HG03442 (cell line): ENCODE measurements at regions not wholly inside any gene's neighbourhood (a gene's known extent, or its start where the extent isn't known, plus 50 kb on each side); places are given as distances from the start of the nearest gene placed in this dataset.

Experiments used
- ATAC-seq: cut with Tn5 transposase; IDR thresholded peaks from one replicate; pipeline ENCODE4 v1.9.1; 2021; ENCODE audit warnings: mild to moderate bottlenecking, moderate library complexity; ENCODE audit not compliant: unreplicated experiment

DNA sequence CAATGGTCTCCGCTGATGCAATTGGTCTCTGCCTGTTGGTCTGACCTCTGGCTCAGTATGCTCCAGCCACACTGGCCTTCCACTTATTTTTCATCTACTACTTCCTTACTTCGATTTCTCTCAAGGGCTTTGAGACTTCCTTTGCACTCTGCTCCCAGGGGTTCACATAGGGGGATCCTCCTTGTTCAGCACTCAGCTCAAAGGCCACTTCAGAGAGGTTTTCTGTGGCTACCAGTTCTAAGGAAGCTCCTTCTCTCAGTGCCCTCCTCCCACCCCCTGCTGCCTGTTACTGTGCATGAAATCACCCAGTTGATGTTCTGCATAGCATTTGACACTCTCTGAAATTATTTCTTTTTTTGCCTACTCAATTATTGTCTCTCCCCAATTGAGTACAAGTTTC lies 476.4 kb downstream of the HS3ST3B1 start:
- ATAC-seq = no peak

DNA sequence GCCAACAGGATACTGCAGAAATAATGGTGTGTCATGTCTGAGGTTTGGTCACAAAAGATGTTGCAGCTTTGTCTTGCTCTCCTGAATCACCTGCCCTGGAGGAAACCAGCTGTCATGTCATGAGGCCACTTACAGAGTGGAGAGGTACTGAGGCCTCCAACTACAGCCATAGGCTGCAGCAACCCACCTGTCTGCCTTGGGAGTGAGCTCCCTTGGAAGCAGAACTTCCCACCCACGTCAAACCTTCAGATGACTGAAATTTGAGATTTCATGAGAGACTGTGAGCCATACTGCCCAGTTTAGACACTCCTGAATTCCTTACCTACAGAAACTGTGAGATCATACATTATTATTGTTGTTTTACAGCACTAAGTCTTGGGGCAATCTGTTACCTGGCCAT lies 475.9 kb downstream of the HS3ST3B1 start:
- no peak for ATAC-seq

DNA sequence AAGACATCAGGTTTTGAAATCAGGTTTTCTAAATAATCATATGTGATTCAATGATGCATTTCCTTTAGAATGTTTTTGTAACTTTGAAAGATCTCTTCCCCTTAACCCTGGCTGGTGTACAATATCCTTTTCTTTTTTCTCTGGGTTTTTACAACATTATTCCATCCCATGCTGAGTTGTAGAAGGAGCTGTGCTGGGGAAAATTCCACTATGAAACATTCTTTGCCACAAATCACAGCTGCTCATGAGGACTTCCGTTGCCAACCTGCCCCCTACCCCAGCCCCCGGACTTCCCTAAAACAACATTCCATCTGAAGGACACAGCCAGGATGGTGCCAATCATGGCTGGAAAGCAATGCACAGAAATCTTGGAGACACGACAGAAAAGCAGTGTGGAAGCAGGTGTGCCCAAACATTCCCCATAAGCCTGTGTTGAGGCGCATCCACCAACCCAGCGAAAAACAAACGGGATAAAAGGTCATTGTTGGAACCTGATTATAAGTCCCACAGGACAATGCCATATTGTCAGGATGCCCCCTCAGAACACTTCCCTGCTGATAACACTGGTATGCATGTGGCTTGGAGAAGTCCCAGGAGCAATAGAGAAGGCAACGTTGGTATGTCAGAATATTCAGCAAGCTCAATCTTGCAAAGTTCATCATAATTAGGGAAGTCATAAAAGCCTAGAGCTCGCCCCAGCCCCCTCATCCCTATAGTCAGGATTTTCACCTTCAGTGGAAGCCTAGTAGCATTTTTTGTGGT lies 475.0 kb downstream of the HS3ST3B1 start:
- ATAC-seq = no peak

DNA sequence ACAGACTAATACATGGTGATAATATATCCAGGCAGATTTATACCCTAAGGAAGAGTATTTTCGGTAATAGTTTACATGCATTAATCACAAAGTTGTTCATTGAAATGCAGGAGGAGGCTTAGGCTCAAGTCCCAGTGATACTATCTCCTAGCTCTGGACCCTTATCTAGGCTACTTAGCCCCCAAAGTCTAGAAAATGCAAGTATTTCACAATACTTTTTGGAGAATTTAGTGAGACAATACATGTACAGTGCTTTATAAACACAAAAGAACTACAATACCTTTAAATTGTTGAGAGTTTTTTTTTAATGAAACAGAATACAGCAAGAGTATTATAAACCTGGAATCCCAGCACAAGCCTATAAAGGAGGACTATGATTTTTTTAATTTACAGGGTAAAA lies 473.9 kb downstream of the HS3ST3B1 start:
- no peak for ATAC-seq

DNA sequence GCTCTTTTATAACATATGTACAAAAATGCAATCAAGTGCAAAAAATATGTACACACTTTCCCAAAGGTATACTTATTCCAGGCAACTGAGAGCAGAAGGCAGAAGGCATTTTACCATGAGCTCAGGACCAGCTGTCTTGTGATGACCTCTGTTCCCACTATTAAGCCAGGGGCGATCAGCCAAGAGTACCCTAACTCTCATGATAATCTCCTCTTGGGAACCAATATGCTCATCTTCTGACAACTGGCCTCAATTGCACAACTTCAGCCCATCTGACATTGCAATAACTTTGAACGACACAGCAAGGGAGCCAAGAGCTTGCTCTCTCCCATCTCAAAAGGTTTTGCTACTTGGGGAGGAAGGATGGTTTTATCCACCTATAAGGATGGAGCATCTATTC lies 471.9 kb downstream of the HS3ST3B1 start:
- no peak for ATAC-seq

DNA sequence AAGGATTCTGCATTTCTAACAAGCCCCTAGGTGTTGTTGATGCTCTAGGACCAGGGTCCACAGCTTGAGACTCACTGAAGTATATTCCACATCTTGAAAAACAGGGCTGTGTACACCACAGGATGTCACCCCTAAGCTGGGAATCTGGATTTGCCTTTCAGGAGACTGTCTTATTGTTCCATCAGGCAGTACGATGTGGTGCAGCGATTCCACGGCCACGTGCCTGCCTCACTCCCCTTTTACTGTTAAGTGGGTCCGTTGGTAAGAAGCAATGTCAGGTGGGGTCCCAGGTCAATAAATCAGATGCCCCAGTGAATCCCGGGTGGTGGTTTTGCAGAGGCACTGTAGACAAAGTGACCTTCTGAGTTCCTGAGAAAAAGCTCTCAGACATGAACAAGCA lies 470.7 kb downstream of the HS3ST3B1 start:
- no peak for ATAC-seq

DNA sequence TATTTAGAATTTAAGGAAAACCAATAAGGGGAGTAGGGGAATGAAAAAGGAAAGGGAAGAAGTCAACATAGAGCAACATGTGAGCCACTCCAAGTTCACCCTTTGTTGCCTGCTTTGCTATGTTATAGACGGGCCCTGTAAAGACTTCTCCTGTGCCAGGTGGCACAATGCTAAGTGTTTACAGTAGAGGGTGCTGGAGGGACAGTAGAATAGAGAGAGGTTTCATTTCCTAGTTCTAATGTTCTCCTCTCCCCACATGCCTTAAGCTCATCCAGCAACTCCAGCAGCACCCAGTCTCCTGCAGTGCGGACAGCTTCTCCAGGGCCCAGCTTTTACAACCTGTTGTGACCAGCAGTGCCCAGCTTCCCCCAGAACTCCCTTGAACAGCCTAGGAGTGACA lies 468.0 kb downstream of the HS3ST3B1 start:
- ATAC-seq = no peak

DNA sequence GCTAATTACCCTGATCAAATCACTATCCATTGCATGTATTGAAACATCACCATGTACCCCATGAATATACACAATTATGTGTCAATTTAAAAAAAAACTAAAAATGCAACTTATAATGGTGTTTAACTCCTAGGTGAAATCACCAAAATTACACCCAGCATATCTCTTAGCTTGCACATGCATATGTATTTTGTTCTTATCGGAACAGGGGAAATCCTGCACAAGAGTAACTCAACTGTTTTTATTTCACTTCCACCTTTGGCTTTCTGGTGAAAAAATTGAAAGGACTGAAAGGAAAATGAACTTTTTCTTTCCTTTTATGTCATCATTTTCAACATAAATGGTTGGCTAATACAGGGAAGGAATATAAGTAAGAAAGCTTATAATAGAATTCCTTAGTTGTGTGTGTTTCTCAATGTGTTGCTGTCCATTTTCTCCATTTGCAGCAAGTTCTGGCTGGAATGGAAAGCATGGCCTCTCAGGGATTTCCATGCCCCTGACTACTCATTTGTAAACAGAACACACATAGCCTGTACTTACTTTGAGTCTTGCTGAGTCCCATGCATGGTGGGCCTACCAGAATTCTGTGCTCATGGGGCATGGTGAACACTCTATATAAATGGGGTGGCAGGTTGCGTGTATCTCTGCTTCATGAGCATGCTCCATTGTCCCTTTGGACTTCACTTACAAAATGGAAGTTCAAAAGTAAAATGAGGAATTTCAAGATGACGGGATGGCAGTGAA lies 462.0 kb downstream of the HS3ST3B1 start:
- ATAC-seq = no peak

DNA sequence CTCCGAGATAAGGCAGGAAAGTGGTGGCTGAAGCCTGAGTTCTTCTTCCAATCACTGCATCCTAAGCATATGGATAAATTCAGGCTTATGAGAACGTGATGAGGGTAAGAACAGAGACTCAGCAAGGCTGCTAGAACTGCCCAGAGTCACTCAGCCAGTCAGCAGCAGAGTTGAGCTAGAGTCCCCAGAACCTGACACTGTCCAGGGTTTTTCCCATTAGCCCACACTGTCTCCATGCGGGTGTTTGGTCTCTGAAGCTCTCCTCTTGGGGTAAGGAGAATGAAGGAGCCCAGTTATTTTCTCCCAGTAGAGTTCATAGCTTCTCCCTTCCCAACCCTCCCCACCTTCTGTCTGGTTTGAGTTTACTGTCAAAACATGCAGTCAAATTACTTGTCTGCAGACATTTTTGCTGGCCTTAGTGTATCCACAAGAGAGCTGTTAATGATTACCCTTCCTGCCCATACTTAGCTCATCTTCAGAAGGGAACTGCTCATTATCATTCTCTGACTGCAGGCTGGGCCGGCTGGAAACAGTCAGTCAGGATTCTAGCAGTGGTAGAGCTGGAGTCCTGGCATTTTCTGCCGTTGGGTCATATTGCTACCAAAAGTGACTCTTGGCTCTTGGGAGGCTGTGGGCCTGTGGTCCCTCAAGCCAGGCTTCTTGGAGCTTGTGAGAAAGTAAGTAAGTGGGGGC lies 460.0 kb downstream of the HS3ST3B1 start:
- ATAC-seq = no peak

DNA sequence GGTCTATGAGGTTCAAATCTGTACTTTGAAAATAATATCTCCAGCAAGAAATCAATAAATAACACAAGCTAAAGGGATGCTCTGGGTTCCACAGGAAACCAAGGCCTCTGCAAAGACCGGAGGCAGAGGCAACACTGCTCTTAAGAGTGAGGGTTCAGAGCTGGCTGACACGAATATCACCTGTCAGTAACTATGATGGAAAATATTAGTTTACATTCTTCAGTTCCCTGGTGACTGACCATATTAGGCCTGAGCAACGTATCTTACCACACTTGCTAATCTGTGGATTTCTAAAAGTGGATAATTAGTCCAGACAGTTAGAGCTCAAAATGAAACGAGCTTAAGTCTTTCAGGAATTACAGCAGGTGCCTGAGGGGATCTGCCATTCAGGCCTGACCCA lies 459.3 kb downstream of the HS3ST3B1 start:
- ATAC-seq = peak; percentile 47

DNA sequence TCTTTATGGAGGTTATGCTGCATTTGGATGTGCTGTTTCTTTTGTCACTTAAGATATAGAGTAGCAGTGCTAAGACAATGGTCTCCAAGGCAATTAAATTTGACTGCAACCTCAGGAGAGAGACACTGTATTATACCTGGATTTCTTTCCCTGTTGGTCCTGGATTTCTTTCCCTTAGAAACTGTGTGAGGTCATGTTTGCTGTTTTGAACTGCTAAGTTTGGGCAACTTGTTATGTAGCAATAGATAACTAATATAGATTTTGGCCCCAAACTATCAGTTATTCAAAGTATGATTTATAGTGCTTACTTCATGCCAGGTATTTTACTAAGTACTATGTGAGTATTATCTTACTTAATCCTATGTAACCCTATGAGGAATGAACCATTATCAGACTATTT lies 458.4 kb downstream of the HS3ST3B1 start:
- ATAC-seq = no peak

DNA sequence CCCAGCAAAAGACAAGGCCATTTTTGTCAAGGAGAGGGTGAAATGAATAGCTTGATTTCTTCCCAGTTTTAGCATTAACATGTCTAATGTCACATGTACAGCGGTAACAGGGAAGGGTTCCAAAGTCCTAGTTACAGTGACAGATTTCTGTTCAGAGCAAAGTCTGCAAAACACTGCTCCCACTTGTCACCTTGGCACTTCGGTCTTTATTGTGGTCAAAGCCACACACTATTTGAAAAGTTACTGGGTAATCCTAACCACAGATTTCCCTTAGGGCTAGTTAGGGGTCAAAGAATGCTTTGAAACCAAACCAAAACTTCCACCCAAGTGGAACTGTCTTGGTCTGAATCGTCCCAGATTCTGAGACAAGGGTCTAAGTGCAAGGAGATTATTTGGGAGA lies 455.6 kb downstream of the HS3ST3B1 start:
- no peak for ATAC-seq

DNA sequence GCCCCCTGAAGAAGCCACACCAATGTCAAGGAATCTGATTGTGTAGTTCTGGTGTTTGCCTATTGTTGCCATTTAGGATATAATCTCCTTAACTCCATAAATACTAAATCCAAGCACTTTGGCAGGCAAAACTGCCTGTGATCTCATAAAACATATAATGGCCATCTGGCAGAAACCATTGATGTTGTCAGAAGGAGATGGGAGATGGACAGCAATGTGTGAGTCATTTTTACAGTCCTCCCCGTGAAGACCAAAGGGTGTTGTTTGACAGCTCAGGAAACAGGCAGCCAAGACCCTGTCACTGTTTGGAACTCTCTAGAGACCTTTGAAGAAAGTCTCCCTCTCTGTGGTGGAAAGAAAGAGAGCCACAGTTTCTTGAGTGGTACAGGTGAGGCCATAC lies 454.1 kb downstream of the HS3ST3B1 start:
- no peak for ATAC-seq

DNA sequence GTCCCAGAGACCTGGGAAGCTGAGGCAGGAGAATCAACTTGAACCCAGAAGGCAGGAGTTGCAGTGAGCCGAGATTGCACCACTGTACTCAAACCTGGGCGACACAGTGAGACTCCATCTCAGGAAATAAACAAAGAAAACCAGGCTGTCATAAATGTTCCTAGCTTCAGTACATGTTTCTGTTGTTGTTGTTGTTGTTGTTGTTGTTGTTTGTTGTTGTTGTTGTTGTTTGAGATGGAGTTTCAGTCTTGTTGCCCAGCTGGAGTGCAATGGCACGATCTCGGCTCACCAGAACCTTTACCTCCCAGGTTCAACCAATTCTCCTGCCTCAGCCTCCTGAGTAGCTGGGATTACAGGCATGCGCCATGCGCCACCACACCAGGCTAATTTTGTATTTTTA lies 452.5 kb downstream of the HS3ST3B1 start:
- ATAC-seq = no peak

DNA sequence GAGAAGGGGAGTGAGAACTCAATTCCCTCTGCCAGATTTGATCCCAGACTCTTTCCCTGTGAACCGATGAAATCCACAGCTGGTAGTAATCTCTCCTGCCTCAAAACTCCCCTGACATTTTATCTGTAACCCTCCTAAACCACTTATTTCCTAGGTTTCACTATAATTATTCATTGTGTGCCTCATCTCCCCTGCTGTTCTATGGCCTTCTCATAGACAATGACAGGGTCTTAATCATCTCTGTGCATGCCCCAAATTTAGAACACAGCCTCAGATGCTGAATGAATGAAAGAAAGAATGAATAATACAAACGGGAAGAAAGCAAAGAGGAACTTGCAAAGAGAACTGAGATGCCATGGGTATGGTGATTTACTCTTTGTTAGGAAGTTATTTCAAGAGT lies 451.1 kb downstream of the HS3ST3B1 start:
- ATAC-seq = no peak

DNA sequence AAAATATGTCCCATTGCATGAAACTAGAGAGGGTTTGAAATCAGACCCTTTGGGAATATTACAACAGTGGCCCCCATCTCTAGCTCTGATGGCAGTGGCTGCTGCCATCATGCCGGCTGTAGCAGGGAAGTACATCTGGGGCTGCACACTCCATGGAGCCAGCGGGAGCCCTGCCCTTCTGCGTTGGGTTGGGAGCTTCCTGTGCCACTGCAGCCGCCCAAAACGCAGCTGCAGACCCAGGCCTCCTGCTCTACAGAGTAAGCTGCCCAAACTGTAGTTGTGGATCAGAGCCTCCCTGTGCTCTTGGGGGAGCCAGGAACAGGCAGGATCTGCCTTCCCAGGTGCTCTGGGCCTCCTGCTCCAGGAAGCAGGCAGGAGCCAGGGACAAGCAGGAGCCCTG lies 450.0 kb downstream of the HS3ST3B1 start:
- ATAC-seq = no peak

DNA sequence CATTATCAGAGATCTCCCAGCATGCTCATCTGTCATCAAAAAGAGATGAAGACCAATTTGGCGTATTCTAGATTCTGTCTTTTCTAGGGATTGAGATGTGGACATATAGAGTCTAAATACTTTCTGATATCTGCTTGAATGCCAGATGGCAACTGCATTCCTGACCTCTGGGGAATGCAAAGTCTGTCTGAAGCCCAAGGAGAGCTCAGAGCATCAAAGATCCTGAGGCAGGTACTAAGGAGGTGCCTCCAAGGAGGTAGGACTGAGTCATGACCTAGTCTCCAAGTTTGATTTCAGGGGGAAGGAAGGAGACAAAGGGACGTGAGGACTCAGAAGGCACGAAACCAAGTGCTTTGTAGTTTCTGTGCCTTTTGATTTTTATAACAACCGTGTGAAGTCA lies 448.4 kb downstream of the HS3ST3B1 start:
- ATAC-seq = no peak

DNA sequence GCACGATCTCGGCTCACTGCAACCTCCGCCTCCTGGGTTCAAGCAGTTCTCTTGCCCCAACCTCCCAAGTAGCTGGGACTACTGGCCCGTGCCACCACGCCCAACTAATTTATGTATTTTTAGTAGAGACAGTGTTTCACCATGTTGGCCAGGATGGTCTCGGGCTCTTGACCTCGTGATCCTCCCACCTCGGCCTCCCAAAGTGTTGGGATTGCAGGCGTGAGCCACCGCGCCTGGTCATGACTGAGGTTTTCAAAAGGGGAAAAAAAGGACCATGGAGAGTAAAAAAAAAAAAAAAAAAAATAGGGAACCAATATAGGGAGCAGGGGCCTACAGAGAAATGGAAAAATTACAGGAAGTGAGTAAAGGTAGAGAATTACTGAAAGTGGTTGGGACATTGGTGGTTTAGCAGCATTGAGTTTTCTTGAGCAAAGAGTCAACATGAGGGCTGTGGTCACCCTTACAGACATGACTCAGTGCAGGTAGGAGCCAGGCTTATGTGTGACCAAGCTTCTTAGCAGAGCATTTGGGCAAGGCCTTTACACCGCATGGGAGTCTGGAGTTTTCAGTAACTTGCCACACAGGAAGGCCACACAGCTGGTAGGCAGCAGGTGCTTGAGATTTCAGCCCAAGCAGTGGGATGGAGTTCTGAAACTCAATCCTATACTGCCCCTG lies 447.3 kb downstream of the HS3ST3B1 start:
- peak; percentile 85 for ATAC-seq

DNA sequence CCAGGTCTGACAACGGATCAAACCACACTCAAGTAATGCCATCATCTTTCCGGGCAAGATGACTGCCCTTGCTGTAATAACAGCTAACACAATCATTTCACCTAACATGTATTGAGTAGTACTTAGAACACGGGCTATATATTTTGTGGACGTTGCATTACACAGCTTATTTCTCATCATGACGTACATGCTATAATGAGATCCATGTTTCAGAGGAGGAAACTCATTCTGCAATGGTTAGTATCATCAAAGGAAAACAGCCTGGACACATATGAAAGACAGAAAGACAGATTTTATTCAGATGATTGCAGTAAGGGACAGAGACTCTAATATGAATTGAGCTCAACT lies 446.7 kb downstream of the HS3ST3B1 start:
- no peak for ATAC-seq

DNA sequence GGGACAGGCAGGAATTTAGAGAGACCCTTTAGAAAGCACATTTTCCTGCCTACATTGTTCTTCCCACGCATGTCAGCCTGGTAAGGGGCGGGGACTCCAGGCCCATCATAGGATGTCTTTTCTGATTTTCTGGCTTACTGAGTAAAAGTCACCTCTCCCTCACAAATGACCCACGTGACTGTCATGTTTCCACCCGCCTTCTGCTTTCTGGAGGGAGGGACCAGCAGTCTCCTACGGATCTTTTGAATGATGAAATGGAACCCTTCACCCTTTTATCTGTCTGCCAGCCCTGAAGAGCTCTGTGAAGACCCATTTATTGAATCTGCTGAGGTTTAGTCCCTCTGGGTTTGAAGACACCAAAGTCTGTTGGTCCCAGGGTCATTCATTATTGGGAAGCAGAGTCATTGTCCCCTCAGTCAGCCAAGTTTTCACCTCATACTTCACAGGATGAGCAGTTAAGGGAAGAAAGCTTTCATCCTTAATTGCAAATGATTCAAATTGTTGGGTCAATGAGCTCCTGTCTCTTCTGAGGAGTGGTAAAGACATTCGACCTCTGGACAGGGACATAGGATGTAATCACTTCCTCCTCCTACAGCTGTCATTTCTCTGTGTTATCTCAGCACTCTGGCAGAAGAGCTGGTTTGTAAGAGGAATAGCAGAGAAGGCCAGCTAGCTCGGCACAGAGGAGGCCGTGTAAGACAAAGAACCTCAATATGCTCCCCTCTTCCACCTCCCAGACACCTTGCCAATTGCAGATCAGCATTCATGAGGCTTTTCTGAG lies 446.1 kb downstream of the HS3ST3B1 start:
- ATAC-seq = no peak

DNA sequence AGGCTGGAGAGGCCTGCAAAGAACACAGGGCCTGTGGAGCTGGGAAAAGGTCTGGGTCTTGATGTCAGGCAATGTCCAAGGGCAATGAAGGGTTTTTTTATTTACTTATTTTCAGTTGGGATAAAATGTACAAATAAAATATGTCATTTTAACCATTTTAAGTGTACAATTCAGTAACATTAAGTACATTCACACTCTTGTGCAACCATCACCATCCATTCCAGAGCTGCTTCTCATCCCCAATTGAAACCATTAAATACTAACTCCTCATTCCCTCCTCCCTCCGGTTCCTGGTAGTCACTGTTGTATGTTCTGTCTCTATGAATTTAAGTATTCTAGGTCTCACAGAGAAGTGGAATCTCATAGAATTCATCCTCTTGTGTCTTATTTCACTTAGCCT lies 444.7 kb downstream of the HS3ST3B1 start:
- ATAC-seq = no peak
